ENCODE measurements at regions not wholly inside any gene's neighbourhood (a gene's known extent, or its start where the extent isn't known, plus 50 kb on each side); places are given as distances from the start of the nearest gene placed in this dataset.

DNA sequence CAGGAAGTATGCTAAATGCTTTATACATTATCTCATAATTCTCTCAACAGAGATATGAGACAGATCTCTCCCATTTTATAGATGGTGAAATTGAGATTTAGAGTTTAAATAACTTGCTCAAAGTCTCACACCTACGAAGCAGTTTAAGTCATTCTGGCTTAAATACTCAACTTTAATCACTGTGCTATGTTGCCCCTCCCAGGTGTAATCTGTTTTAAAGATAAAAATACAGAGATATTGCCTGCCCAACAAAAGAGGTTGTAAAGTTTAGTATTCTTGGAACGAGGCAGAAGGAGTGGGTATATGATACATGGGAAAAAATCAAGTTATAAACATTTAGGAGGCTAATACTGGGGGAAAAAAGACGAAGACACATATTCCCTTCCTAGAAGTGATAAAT lies 156.8 kb upstream of the LRIG3 start:
- TF ChIP-seq, protein P1, sequence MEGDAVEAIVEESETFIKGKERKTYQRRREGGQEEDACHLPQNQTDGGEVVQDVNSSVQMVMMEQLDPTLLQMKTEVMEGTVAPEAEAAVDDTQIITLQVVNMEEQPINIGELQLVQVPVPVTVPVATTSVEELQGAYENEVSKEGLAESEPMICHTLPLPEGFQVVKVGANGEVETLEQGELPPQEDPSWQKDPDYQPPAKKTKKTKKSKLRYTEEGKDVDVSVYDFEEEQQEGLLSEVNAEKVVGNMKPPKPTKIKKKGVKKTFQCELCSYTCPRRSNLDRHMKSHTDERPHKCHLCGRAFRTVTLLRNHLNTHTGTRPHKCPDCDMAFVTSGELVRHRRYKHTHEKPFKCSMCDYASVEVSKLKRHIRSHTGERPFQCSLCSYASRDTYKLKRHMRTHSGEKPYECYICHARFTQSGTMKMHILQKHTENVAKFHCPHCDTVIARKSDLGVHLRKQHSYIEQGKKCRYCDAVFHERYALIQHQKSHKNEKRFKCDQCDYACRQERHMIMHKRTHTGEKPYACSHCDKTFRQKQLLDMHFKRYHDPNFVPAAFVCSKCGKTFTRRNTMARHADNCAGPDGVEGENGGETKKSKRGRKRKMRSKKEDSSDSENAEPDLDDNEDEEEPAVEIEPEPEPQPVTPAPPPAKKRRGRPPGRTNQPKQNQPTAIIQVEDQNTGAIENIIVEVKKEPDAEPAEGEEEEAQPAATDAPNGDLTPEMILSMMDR (conservative IDR thresholded peaks at IDR 0.05) = no peak
- no peak for TF ChIP-seq EZH2 (IDR thresholded peaks at IDR 0.05; ENCODE audit: low read depth)
